RKO (cell line): ENCODE measurements at regions not wholly inside any gene's neighbourhood (a gene's known extent, or its start where the extent isn't known, plus 50 kb on each side); places are given as distances from the start of the nearest gene placed in this dataset.

Source experiments
- DNase-seq: peaks from one replicate; pipeline ENCODE4 v3.0.0-alpha.2; 2016; ENCODE audit warnings: low spot score

DNA sequence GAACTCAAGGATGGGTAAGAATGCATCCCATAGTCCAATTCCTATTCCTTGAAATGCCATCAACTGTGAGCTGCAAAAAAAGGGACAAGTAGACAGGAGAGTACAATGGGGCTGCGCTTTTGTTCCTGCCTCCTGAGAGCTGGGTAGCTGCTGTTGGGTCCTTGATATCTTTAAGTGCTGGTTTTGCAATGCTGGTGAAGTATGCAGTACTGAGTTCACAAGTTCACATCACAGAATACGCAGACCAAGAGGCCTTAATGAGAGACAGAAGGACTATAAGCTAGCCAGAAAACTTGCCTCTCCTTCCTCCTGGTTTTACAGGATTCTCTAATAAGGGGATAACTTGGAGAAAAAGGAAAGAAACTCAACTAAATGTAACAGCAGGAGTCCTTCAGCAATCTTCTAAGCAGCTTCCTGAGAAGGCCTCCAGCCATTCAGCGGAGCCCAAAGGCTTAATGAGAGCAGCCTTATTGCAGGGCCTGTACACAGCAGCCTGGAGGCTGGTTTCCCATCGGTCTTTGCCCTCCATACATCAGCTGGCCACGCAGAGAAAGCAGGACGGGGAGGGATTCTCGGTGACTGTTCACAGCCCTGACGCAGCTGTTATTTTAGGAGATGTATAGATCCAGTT, 293.1 kb downstream of the CDCA7 start:
- no peak for DNase-seq

GRCh38 chr2:173648816-173649215, 294.1 kb downstream of the CDCA7 start:
- DNase-seq: no peak

- no peak for DNase-seq
Observed at GRCh38 chr2:173649527-173650219, 295.0 kb downstream of the CDCA7 start.

GRCh38 chr2:173651891-173652290, 297.2 kb downstream of the CDCA7 start:
- no peak for DNase-seq

DNA sequence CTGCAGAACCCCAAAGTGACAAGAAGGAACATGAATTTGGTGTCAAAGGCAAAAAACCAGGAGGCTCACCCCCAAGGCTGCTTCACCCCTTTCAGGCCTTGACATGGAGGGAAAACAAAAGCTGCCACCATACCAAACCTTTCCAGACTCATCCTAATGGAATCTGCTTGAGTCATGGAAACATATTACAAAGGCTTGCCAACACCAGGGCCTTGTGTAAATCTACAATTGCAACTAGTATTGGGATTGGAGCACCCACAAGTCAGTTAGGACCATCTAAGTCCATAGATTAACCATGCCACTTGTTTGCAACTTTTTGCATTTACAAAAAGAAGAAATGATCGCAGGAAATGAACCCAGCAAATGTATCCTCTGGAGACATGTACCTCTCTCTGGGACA, 297.6 kb downstream of the CDCA7 start:
- peak; percentile 72 for DNase-seq

- DNase-seq: peak; percentile 89
Observed at GRCh38 chr2:173652767-173653431, 298.2 kb downstream of the CDCA7 start.

DNA sequence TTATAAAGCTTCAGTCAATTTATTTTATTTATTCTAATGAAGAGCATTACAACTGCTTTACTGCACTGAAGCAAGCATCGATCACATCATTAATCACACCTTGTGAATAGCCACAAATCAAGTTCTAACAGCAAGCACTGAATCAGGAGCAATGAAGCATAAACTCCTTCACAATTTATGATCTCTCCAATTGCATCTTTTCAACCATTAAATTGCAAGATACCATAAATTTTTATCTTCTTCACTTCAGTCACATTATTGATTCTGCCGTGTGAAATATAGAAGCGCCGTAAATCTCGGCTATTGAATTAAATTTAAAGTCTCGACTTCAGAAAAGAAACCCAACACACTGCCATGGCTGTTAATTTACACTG, 298.7 kb downstream of the CDCA7 start:
- no peak for DNase-seq

GRCh38 chr2:173654161-173654895, 299.7 kb downstream of the CDCA7 start:
- DNase-seq: no peak

- DNase-seq: no peak
Observed at GRCh38 chr2:173654896-173655265, 300.2 kb downstream of the CDCA7 start.

DNA sequence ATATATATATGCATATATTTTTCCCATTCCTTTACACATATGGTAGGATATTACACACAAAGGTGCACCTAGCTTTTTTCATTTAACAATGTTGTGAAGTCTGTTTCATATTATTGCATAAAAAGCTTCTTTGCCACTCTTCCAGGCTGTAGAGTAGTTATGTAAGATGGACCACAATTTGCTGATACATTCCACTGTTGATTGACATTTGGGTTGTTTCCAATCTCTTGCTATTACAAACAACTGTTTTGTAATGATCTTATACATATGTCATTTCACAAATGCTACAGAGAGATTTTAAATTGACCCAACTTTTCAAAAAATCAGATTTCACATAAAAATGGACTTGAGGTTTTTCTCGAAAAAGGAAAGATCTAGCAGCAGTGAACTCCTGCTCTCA, 301.4 kb downstream of the CDCA7 start:
- DNase-seq: no peak

DNA sequence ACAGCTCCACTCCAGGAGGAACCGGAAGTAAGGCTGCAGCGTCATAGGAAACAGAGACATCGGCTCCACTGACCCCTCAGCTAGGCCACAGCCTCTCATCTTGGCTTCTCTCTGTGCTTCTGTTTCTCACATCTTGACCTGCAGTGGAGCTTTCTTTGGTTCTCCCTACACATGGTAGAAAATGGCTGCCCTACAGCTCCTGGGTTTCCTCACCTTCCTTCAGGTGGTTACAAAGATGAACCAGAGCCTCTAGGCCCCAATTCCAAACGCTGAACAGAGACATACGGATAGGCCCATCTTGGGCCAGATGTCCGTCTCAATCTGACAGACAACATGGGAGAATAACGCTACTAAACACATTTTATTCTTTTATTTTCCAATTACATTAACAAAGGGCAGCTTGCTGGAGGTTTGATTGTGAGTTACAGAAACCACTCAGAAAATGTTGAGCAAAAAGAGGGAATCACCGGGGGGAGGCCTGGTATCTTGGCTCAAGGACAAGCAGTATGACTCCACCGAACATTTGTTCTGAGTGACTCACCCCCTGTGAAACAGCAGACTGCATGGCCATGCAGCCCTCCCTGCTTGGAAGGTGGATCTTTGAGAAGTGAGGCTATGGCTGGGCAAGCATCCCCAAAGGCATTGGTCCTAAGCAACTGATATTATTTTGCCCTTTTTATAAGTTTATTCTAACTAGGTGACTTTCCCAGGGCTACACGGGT, 303.5 kb downstream of the CDCA7 start:
- peak; percentile 65 for DNase-seq

DNA sequence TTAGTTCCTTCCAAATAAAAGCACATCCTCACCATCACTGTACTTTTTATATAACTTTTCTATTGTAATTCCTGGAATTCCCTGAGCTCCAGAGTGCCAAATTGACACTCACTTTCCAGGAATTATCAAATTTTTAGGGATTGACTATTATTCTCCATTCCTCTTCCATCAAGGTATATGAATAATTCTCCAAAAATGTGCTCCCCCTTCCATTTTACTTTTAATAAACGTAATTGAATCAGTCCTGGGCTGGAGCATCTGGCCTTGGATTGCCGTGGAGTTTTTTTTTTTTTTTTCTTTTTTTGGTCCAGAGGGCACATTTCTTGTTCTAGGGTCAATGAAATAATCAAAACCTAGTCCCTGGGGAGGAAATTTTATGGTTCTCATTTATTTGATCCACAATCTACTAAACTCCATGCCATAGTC, 304.3 kb downstream of the CDCA7 start:
- DNase-seq: no peak

- no peak for DNase-seq
Observed at GRCh38 chr2:173659509-173659908, 304.8 kb downstream of the CDCA7 start.

- DNase-seq: no peak
Observed at GRCh38 chr2:173661586-173661985, 303.6 kb downstream of the SP3 start.

DNA sequence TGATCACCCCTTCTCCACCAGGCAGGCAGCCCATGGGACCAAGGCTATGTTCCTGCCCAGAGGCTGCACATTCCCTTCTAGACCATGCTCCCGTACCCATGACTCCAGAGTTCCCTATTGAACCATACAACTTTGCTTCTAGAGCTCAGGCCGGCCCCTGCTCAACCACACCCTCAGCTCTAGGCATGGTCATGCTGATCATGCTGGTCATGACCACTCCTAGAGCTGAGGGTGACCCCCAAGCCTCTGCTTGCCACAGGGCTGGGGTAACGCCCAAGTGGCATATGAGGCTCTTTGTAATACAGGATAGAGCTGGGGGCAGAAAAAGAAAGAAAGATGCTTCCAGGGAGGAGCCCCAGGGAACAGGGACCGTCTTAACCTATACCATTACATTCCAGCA, 301.8 kb downstream of the SP3 start:
- no peak for DNase-seq

- DNase-seq: no peak
Observed at GRCh38 chr2:173663835-173664512, 301.2 kb downstream of the SP3 start.

- no peak for DNase-seq
Observed at GRCh38 chr2:173664513-173664910, 300.7 kb downstream of the SP3 start.

DNA sequence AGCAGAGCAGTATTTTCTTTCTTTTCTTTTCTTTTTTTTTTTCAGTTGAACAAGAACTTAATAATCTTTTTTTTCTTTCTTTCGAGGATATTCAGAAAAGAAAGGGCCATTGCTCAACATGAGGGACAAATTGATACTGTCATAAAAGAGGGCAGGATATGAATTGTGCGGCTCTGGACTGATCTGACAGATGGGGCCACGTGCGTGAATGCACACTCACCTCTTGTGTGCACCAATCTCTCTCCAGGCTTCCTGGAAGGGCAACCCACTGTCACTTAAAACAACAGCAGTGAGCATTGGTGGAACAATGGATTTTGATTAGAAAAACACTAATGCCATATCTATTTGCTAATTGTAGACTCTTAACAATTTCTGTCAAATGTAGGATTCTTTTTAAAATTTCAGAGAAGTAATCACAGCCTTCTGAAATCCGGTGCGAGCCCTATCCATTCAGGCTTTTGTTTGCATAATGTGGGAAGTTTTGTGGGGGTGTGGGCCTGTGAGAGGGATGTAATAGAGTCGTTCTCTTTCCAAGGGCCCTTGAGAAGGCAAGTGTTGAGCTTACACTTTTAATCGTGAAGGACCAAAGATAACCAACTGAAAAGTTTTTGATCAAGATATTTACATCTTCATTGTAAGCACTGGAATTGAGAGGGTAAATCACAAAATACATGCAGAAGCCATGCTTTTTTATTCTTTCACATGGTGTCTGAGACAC, 298.8 kb downstream of the SP3 start:
- no peak for DNase-seq

- no peak for DNase-seq
Observed at GRCh38 chr2:173667014-173667413, 298.2 kb downstream of the SP3 start.

- DNase-seq: no peak
Observed at GRCh38 chr2:173667415-173667814, 297.8 kb downstream of the SP3 start.

GRCh38 chr2:173669271-173669853, 295.8 kb downstream of the SP3 start:
- DNase-seq: no peak
